Keratinocyte (primary cell): ENCODE measurements at regions not wholly inside any gene's neighbourhood (a gene's known extent, or its start where the extent isn't known, plus 50 kb on each side); places are given as distances from the start of the nearest gene placed in this dataset.
"Not testable (repeated sequence)": the region's sequence is repeated elsewhere in the genome, so short reads cannot be mapped to it uniquely, and the experiment has no call there.

Experiments used
- DNase-seq: peaks from one replicate; pipeline ENCODE4 v3.0.0-alpha.2; 2011; ENCODE audit warnings: low read depth, missing footprints, low spot score
- FAIRE-seq: peaks from 2 replicates; lab custom pipeline; 2011; peaks lifted over from hg19 to GRCh38; lab: Jason Lieb, UNC
- H2AFZ ChIP-seq: 2 replicates; pipeline ENCODE4 v1.6.0; 2012; ENCODE audit warnings: low read length, control low read depth, inconsistent platforms; ENCODE audit not compliant: control insufficient read depth
- H3K27ac ChIP-seq: 2 replicates; pipeline ENCODE4 v1.5.1; 2011; ENCODE audit warnings: low read length; ENCODE audit not compliant: control insufficient read depth, insufficient read depth
- H3K27me3 ChIP-seq: 3 replicates; pipeline ENCODE4 v1.6.0; 2011; ENCODE audit warnings: low read length; ENCODE audit not compliant: control insufficient read depth, insufficient read depth; ENCODE audit errors: extremely low read depth
- H3K36me3 ChIP-seq, 2 experiments: 2 replicates in 1 of 2; 3 replicates in 1 of 2; pipeline ENCODE4 v1.5.1; 2011; ENCODE audit warnings: low read length in 2 of 2, mild to moderate bottlenecking in 1 of 2; ENCODE audit not compliant: control insufficient read depth in 2 of 2, insufficient read depth in 2 of 2; ENCODE audit errors: extremely low read depth in 1 of 2
- H3K4me1 ChIP-seq: 3 replicates; pipeline ENCODE4 v1.5.1; 2011; ENCODE audit warnings: low read length; ENCODE audit not compliant: control insufficient read depth, insufficient read depth; ENCODE audit errors: extremely low read depth
- H3K4me2 ChIP-seq: 3 replicates; pipeline ENCODE4 v1.6.0; 2011; ENCODE audit warnings: low read depth, low read length; ENCODE audit not compliant: control insufficient read depth, insufficient read depth; ENCODE audit errors: extremely low read depth
- H3K4me3 ChIP-seq, 3 experiments: fragments of 200-600 bp in 1 of 3; sonication (generic) in 1 of 3; 2 replicates in 2 of 3; 3 replicates in 1 of 3; pipeline ENCODE4 v1.5.1; 2011 to 2016; ENCODE audit warnings: low read length in 3 of 3, mild to moderate bottlenecking in 3 of 3, control low read depth in 2 of 3, inconsistent platforms in 1 of 3, low read depth in 1 of 3, mixed read lengths in 1 of 3, mixed run types in 1 of 3, moderate library complexity in 1 of 3; ENCODE audit not compliant: control insufficient read depth in 2 of 3, insufficient read depth in 2 of 3; ENCODE audit errors: extremely low read depth in 1 of 3
- H3K79me2 ChIP-seq: 2 replicates; pipeline ENCODE4 v1.6.0; 2012; ENCODE audit warnings: low read length; ENCODE audit not compliant: control insufficient read depth, insufficient read depth
- H3K9ac ChIP-seq: 3 replicates; pipeline ENCODE4 v1.6.0; 2011; ENCODE audit warnings: low read length; ENCODE audit not compliant: control insufficient read depth, insufficient read depth; ENCODE audit errors: extremely low read depth
- H3K9me1 ChIP-seq: 3 replicates; pipeline ENCODE4 v1.6.0; 2011; ENCODE audit warnings: low read length; ENCODE audit not compliant: control insufficient read depth, insufficient read depth; ENCODE audit errors: extremely low read depth
- H3K9me3 ChIP-seq: 2 replicates; pipeline ENCODE4 v1.5.1; 2012; ENCODE audit warnings: low read depth, low read length; ENCODE audit not compliant: control insufficient read depth
- H4K20me1 ChIP-seq: 3 replicates; pipeline ENCODE4 v1.6.0; 2011; ENCODE audit warnings: low read length; ENCODE audit not compliant: control insufficient read depth, insufficient read depth; ENCODE audit errors: extremely low read depth
- dilution Hi-C: fragments of 300-500 bp; cut with MboI; formaldehyde crosslinking; loops from one replicate; pipeline ENCODE4 v1.7.0; 2020; ENCODE audit warnings: low sequenced_read_pairs; ENCODE audit not compliant: extremely low pct_ligation_motif_present

GRCh38 chr3:195969341-195969740, 61.0 kb upstream of the TNK2 start:
- H2AFZ ChIP-seq, FAIRE-seq, H3K27me3 ChIP-seq, dilution Hi-C loops, H3K9me1 ChIP-seq, H3K9ac ChIP-seq, H3K4me3 ChIP-seq, DNase-seq, H3K4me2 ChIP-seq, H4K20me1 ChIP-seq, H3K4me1 ChIP-seq, H3K9me3 ChIP-seq, H3K79me2 ChIP-seq, H3K27ac ChIP-seq: not testable (repeated sequence)
- H3K36me3 ChIP-seq, result peaks cover 3 to 16% of the 10 kb centered on the region in 2 experiments

GRCh38 chr3:195968104-195968503, 59.8 kb upstream of the TNK2 start:
- H4K20me1 ChIP-seq, H3K27me3 ChIP-seq, H3K79me2 ChIP-seq, H3K4me1 ChIP-seq, dilution Hi-C loops, H3K4me3 ChIP-seq, DNase-seq, H3K4me2 ChIP-seq, H2AFZ ChIP-seq, FAIRE-seq, H3K9ac ChIP-seq, H3K9me1 ChIP-seq, H3K27ac ChIP-seq, H3K9me3 ChIP-seq: not testable (repeated sequence)
- H3K36me3 ChIP-seq, result peaks cover 3 to 11% of the 10 kb centered on the region in 2 experiments

DNA sequence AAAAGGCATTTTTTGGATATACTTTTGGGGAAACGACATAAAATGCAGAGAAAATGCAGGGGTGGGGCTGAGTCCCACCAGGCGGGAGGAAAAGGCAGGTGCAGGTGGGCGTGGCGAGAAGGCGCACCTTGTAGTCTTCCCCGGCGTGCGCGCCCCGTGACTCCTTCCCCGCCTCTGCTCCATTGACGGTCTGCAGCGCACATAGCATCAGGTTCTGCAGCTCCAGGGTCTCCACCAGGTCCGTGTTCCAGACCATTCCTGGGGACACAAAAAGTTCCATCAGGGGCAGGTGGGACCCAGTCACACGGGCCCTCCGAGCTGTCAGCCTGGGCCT, 59.0 kb upstream of the TNK2 start:
- H3K79me2 ChIP-seq, dilution Hi-C loops: not testable (repeated sequence)

DNA sequence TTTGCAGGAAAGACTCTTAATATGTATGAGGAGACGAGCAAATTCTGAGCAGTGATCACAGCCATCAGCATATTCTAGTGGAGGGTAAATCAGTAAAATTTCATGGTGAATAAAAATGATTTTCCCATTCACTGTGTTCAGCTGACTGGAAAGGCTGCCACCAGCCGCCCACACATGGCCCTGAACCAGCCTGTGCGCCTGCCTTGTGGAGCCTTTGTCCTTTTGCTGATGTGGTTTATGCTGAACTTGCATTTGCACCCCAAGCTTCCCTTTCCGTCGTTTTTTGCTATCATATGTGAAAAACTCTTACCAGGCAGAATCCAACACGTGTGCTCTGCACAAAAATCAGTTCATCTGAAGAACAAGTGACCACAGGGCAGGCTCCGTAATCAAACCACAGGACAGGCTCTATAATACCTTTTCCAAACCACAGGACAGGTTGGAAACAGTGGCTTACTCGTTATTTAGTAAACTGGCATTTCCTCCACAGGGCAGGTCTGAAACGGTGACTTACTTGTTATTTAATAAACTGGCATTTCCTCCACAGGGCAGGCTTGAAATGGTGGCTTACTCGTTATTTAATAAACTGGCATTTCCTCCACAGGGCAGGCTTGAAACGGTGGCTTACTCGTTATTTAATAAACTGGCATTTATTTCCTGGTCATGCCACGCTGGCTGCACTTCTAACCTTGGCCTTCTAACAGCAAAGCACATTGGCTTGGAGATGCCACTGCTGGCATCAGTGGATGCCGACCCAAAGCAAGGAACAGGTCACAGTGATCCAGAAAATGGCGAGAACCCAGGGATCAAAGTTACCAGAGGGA, 58.4 kb upstream of the TNK2 start:
- H3K27me3 ChIP-seq, H3K9me1 ChIP-seq, H3K4me3 ChIP-seq, H3K4me1 ChIP-seq, dilution Hi-C loops, FAIRE-seq, H3K4me2 ChIP-seq, H3K27ac ChIP-seq, H3K9ac ChIP-seq, H3K9me3 ChIP-seq, H4K20me1 ChIP-seq, H2AFZ ChIP-seq, H3K79me2 ChIP-seq: not testable (repeated sequence)
- peaks cover 3 to 11% of the 10 kb centered on the region in 2 experiments for H3K36me3 ChIP-seq
- peak; percentile 23 for DNase-seq

More for the DNA sequence above, 59.0 kb upstream of the TNK2 start:
- not testable (repeated sequence) for H3K9me1 ChIP-seq, H3K4me2 ChIP-seq, H4K20me1 ChIP-seq, H3K4me1 ChIP-seq, H3K9me3 ChIP-seq, H2AFZ ChIP-seq, FAIRE-seq, H3K9ac ChIP-seq, H3K4me3 ChIP-seq, H3K27me3 ChIP-seq, H3K27ac ChIP-seq, DNase-seq
- peaks cover 3 to 11% of the 10 kb centered on the region in 2 experiments for H3K36me3 ChIP-seq

- H3K79me2 ChIP-seq, H4K20me1 ChIP-seq, H3K36me3 ChIP-seq, FAIRE-seq, H3K27ac ChIP-seq, dilution Hi-C loops, H3K27me3 ChIP-seq, H3K9me1 ChIP-seq, H3K4me3 ChIP-seq, H3K4me2 ChIP-seq, DNase-seq, H3K4me1 ChIP-seq, H3K9me3 ChIP-seq, H2AFZ ChIP-seq, H3K9ac ChIP-seq: not testable (repeated sequence)
Measured at GRCh38 chr3:195965217-195965616, 56.9 kb upstream of the TNK2 start.
